Inferior parietal cortex (tissue), 1 donor: ENCODE measurements at regions not wholly inside any gene's neighbourhood (a gene's known extent, or its start where the extent isn't known, plus 50 kb on each side); places are given as distances from the start of the nearest gene placed in this dataset.
"Not testable (repeated sequence)": the region's sequence is repeated elsewhere in the genome, so short reads cannot be mapped to it uniquely, and the experiment has no call there.

ENCODE experiments used
- DNase-seq: peaks from one replicate; pipeline ENCODE4 v3.0.0-alpha.2; 2016; ENCODE audit errors: extremely low spot score

DNA sequence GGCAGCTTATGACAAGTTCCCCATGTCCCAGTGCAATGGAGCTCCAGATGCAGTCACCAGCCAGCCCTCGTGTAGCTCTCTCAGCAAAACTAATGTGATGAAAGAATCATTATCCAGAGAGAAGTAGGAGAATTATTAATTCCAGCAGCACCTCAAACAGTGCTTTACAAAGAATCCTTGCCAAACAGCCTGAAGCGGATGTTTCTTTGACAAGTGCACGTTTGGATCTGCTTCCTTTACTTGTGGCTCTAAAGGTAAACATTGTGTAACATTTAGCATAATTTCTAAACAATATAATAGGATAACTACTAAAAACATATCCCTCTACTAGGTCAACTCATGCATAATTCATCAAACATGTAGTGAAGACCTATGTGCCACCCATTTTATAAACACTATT, 197.0 kb downstream of the FAM181B start:
- no peak for DNase-seq

DNA sequence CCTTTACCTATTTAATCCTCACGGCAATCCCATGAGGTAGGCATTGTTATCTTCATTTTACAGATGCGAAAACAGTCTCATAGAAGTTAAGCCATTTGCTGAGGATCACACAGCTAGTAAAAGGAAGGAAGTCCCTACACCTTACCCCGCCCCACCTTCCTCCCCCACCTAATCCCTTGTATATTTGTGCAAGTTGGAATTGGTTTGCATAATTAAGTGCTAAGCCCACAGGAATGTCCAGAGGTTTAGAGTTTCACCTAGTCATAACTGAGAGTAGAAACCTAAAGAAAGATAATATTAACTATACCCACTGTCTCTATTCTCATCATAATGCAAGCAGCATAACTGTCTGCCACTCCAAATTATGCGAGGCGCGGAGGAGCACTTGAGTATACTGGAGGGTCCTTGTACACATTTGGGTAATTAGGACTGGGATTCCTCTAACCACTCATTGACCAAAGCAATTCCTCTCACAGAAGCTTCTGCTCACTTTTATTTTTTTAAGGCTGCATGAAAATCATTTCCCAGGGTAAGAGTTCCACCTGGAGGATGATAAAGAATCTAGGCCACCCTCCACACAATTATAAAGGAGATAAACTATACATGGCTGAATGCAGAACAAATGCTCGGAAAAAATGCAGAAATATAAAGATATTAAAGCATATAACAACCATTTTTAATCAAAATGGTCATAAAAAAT, 199.9 kb downstream of the FAM181B start:
- DNase-seq: no peak

DNA sequence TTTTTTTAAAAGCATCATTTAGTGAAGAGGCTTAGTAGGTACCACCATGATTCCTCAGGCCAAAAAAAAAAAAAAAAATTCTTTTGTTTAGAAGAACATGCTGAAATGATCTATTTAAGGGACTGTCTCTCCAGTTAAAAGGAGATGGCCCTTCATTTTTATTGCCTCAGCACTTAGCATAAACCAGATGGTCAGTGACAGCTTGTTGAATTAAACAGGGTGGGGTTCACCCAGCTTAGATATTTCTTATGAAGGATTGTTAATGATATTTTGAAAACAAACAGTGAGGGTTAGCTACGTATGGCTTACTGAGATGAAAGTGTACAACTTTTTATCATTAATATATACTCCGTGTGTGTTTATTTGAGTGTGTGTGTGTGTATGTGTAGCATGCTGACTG, 203.7 kb downstream of the FAM181B start:
- no peak for DNase-seq

DNA sequence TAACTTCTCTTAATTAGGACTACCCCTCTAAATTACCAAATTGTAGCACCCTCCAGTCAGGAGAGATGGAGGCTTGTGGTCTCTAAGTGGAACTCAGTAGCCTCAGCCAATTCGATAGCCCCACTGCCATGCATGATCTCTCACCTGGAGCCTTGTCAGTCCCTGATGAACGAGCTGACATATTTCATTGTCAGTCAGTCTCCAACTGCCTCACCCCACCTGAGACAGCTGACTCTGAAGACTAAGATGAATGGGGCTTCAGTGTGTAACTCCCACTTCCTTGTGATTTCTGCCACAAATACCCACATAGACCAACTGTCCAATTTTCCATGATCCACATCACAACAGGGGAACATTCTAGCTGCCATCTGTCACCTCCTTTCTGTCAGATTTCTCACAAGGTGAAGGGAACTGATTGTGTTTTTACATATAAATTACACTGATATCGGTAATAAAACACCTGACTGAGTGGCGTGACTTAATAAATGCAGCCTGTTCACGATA, 206.5 kb downstream of the FAM181B start:
- DNase-seq: no peak

DNA sequence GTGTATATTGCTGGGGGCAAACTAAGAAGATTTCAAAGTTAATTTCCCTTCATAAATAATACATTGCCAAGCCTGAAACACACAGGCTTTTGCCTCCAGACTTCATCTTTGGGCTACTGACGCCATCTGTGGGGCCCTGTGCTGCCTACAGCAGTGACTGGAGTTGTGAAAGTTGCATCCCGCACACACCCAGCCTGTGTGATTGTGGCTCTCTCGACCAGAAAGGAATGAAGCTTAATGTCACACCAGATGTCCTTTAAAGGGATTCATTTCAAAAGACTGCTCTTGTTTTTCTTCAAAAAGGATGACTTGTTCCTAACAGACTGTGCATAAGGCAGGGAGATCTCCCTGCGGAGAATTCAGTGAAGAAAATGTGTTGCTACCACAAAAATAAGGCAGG, 210.5 kb downstream of the FAM181B start:
- DNase-seq: peak; percentile 57

DNA sequence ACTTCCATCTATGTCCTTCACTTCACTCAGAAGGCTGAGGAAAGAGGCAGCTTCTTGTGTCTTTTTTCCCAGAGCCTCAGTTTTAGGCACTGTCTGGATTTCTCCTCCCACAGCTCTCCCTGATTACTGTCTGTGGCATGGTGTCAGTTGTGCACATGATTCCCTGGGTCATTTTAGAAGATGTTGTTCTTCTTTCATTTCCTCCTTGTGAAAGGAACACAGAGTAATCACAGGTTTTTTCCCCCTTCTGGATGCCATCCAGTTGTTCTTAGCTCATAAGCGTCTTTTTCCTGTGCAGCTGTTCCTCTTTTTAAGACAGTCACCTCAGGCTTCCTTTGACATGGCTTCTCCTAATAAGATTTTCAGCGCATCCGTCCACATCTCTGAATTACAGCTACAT, 212.2 kb downstream of the FAM181B start:
- DNase-seq: peak; percentile 32

DNA sequence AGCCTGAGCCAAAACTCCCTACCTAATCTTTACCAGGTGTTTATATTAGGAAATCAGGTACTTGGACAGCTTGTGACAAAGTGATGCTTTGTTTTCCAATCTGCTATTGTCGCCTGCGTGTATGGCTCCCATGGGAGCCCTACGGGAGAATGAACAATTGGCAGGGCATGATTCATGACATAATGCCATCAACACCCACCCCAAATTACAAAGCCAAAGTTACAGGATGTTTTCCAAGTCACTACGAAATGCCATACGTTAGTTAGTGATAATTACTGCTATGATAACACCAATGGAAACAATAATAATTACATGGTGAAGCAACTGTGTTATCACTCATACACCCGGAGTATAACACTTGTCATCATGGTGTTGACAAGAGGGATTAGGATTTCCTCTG, 226.4 kb downstream of the FAM181B start:
- no peak for DNase-seq

DNA sequence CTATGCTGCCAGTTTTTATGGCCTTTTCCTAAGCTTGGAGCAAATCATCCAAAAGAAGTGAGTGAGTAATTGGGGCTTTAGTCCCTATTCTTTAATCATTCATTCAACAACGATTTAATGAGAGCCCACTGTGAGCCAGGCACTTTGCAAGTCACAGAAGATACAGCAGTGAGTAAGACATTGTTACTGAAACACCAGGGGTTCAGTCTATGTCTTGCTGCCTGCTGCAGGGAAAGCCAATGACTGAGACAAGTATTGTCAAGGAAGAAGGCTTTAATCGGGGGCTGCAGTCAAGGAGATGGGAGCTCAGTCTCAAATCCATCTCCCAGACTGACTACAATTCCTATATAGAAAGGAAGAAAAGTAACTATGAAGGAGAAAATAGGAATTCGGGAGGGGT, 228.3 kb downstream of the FAM181B start:
- no peak for DNase-seq

DNA sequence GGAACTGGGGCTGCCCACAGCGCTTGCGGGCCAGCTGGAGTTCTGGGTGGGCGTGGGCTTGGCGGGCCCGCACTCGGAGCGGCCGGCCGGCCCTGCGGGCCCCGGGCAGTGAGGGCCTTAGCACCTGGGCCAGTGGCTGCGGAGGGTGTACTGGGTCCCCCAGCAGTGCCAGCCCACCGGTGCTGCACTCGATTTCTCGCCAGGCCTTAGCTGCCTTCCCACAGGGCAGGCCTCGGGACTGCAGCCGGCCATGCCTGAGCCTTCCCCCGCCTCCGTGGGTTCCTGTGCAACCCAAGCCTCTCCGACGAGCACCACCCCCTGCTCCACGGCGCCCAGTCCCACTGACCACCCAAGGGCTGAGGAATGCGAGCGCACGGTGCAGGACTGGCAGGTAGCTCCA, 232.5 kb downstream of the FAM181B start:
- DNase-seq: not testable (repeated sequence)

DNA sequence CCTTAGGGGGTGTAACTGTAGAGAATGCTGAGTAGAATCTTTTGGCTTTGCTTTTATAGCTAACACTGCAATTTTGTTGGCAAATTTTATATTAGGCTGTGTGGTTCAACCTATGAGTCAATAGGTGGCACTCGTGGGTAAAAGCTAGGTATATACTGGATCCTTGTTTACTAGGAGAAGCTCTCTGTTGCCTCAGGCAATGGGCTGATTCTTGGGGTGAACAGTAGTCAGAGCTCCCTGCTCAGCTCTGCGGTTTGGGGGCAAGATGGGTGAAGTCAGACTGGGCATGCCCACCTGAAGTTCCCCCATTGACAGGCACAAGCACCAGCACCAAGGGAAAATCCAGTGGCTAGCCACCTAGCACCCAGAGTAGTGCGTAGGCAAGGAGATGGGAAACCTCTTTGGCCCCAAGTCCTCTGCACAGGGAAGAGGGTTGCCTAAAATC, 238.7 kb downstream of the FAM181B start:
- no peak for DNase-seq

DNA sequence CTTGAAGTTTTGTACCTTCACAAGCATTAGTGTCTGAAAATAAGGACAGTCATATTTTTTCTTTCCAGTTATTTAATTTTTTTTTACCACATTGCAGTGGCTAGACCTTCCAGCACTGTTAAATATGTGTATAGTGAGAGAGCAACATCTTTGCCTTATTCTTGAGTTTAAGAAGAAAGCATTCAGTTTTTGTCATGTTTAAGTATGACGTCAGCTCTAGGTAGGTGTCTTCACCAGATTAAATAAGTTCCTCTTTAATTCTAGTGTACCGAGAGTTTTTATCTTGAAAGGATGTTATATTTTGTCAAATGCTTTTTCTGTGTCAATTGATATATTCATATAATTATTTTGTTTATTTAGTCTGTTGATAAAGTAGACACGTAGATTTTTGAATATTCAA, 258.8 kb downstream of the FAM181B start:
- DNase-seq: no peak

DNA sequence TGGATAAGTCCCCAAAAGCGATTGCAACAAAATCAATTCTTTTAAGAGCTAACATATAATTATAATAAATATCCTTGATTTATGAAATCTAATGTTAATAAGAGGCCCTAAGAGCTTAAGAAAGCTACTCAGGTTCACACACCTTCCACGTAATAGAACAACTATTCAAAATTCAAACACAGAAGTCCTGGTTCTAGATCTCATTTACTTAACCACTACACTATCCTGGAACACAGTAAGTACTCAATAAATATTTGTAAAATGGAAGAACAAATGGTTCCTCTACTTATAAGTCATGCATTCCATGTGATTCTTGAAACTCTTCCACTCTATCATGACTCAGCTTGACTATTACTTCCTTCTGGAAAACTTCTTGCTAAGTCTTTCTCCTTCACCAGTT, 268.2 kb downstream of the FAM181B start:
- DNase-seq: no peak

DNA sequence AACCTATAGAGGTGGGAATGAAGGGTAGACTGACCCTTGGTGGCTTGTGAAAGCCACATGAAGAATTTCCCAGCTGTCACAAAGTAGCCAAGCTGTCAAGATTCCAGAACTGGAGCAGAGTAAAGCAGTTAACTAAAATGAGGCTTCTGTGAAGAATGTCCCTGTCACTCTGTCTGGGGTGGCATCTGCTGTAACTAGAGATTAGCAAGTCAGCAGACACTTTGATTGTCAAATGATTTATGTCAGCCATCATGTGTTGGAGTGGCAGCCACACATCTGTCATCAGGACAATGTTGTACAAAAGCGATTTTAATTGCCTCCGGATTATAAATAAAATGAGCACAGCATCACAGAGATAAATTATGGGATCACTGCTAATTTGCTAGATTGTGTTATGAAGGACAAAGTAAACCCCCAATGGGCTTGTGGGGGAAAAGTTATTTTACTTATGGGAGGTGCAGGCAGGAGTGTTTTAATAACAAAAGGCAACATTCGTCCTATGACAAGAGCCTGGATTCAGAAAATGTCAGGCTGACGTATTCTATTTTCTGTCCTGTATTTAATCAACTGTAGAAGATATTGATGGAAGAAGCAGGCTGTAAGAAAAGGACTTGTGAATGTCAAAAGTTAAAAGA, 270.9 kb downstream of the FAM181B start:
- no peak for DNase-seq

DNA sequence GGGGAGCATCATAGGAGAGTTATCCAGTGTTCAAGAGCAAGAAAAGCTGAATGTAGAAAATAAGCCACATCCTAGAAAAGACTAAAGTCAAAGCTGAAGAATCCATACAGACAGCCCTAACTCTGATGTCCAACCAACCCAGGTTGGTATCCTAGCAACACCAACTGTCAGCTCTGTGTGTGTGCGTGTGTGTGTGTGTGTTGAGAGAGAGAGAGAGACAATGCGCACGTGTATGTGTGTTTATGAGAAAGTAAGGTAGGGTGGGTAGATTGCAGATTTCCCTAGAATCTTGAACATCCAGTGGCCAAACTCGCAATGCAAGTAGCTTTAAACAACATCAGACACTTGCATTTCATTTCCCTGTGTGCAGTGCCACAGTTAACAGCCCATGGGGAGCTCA, 274.9 kb downstream of the FAM181B start:
- no peak for DNase-seq

DNA sequence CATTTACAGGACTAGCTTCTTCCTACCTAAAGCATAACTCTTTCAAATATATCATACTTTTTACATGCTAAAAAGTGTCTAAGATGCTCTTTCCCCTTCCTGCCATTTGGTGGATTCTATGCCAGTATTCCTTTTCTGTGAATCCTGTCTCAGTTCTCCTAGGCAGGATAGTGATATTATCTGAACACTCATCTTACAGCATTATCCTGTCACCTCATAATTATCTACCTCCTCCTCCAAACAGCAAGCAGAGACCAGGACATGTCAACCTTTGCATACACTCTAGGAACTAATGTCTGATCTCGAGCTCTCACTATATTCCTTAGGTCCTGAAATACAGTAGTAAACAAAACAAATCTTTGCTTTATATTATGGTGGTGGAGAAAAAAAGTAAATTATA, 275.5 kb downstream of the FAM181B start:
- no peak for DNase-seq

DNA sequence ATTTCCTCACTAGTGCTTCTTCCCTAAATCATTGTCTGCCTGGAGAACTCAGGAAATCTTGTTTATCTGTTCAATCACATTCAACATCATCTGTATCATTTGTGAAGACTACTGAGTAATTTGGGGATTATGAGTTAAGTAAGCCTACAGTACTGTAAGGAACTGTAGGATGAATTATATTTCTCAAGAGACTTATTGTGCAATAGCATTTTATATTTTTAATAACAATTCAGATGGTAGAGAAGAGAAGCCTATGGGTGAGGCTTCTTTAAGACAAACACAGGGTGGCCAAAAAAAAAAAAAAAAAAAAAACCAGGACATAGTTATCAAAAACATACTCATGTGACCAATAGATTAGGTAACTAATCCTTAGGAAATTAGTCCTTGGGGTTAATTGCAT, 282.7 kb downstream of the FAM181B start:
- no peak for DNase-seq

DNA sequence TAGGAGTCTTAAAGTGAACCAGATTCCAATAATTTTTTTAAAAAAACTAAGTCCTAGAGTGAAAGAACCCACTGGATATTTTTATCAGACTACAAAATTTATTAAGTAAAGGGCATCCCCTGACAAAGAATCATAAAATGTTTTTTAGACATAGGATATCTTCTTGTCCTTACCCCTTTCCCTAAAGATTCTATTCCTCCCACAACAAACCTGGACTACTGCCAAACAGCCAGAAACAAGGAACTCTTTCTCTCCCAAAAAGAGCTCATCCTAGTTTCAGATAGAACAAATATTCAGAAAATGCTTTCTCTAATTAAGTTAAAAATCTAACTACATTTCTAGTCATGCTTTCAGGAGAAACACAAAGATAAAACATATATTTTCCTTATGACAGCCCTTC, 327.1 kb downstream of the FAM181B start:
- DNase-seq: no peak

DNA sequence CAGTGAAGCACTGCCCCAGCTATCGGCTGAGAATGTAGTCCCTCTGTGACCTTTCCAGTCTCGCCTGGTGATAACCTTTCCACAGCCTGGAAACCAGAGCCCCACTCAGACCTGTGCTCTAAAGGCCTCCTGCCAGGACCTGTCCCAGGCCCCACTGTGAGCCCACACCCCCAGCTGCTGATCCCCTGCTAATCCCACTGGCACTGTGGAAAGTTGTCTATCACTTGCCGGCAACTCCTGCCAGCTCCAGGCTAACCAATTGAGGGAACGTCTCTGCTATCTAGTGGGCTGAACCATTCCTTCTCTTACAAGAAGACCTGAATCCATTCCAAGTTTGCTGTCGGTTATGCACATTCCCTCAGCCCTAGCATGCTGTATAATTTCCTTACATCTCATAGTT, 328.2 kb downstream of the FAM181B start:
- DNase-seq: no peak

DNA sequence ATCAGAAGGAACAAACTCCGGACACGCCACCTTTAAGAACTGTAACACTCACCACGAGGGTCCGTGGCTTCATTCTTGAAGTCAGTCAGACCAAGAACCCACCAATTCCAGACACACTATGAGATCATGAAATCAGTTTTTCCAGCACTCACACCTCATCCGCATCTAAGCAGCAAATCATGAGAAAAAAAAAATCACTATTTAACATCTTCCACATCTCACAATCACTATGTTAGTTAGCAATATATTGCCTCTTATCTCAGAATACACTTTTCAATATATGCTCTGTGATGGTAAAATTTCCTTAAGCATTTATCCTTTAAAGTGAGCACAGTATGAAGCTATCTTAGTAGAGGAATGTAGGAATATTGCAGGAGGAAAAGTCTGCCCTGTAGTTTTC, 328.7 kb downstream of the FAM181B start:
- DNase-seq: no peak

DNA sequence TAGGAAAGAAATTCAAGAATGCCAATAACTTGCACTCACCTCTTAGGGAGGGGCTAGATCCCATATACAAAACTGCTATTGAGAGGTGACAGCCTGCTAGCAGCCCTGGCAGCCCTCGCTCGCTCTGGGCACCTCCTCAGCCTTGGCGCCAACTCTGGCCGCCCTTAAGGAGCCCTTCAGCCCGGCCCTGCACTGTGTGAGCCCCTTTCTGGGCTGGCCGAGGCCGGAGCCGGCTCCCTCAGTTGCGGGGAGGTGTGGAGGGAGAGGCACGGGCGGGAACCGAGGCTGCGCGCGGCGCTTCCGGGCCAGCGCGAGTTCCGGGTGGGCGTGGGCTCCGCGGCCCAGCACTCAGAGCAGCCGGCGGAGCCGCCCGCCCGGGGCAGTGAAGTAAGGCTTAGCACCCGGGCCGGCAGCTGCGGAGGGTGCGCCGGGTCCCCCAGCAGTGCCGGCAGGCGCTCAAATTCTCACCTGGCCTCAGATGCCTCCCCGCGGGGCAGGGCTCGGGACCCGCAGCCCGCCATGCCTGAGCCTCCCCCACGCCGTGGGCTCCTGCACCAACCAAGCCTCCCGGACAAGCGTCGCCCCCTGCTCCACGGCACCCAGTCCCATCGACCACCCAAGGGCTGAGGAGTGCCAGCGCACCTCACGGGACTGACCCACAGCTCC, 329.9 kb downstream of the FAM181B start:
- no peak for DNase-seq

DNA sequence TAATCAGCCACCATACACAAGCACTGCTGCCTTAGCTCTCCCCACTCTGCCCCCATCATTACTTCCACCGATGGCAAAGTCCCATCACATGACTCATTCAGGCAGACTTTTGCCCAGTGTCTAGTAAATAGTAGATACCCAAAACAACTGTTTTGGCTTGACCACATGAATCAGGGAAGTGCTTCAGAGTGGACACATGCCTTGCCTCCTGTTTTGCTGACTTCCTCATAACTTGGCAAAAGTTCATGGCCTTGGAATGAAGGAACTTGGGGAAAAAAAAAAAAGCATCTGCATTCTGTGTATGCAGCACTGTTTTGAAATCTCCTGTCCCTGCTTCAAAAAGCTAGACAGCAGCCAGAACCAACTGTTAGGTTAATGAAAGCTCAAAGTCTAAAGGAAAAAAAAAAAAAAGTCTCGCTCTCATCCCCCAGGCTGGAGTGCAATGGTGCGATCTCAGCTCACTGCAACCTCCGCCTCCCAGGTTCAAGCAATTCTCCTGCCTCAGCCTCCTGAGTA, 335.3 kb downstream of the FAM181B start:
- peak; percentile 12 for DNase-seq

DNA sequence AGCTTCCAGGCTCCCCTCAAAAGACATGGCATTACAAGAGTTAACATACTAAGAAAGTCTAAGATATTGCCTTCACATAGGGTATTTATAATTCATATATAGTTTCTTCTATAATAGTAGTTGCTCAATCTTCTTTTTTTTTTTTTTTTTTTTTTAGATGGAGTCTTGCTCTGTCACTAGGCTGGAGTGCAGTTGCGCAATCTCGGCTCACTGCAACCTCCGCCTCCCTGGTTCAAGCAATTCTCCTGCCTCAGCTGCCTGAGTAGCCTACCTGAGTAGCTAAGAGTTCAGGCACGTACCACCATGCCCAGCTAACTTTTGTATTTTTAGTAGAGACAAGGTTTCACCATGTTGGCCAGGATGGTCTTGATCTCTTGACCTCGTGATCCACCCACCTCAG, 337.0 kb downstream of the FAM181B start:
- not testable (repeated sequence) for DNase-seq

DNA sequence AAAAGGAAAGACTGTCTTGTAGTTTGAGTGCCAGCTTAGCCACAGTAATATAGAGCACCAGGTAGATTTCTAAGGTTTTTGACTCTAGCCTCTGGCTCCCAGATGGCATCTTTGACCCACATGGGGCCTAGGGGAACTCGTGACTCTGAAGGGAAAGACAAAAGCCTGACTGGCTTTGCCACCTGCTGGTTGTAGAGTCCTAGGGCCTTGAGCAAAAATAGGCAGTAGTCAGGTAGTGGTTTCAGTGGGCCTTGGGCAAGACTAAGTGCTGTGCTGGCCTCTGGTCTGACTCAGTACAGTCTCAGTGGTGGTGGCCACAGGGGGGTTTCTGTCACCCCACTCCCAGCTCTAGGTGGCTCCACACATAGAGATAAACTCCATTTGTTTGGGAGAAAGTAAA, 349.4 kb downstream of the FAM181B start:
- DNase-seq: no peak
